Neural cell (in vitro differentiated cells): ENCODE measurements at regions not wholly inside any gene's neighbourhood (a gene's known extent, or its start where the extent isn't known, plus 50 kb on each side); places are given as distances from the start of the nearest gene placed in this dataset.

Experiments
- H2AFZ ChIP-seq: fragments of 200-600, 300-800 bp; sonication (generic), shearing (Covaris generic); 2 replicates; pipeline ENCODE4 v1.6.0; 2014; ENCODE audit warnings: low read depth, mild to moderate bottlenecking, antibody characterized with exemption, low read length, moderate library complexity
- H3F3A ChIP-seq: fragments of 200-600 bp; shearing (Covaris generic); 2 replicates; pipeline ENCODE4 v1.6.1; 2016; ENCODE audit warnings: mild to moderate bottlenecking, moderate library complexity, mixed read lengths, antibody characterized with exemption, low read length; ENCODE audit not compliant: insufficient read depth, poor library complexity, severe bottlenecking
- H3K27ac ChIP-seq: fragments of 200-600, 300-800 bp; sonication (generic), shearing (Covaris generic); 2 replicates; pipeline ENCODE4 v1.5.1; 2014; ENCODE audit warnings: mild to moderate bottlenecking, low read length, moderate library complexity
- H3K27me3 ChIP-seq: fragments of 300-800, 200-600 bp; sonication (generic), shearing (Covaris generic); 2 replicates; pipeline ENCODE4 v1.6.0; 2014; ENCODE audit warnings: mild to moderate bottlenecking, low read depth, low read length, moderate library complexity; ENCODE audit not compliant: insufficient read depth
- H3K36me3 ChIP-seq: fragments of 300-800, 200-600 bp; sonication (generic), shearing (Covaris generic); 2 replicates; pipeline ENCODE4 v1.5.1; 2014; ENCODE audit warnings: mild to moderate bottlenecking, antibody characterized with exemption, low read length, moderate library complexity; ENCODE audit not compliant: insufficient read depth
- H3K4me2 ChIP-seq: fragments of 300-800, 200-600 bp; sonication (generic), shearing (Covaris generic); 2 replicates; pipeline ENCODE4 v1.6.0; 2014; ENCODE audit warnings: mild to moderate bottlenecking, low read length
- H3K4me3 ChIP-seq: fragments of 300-800, 200-600 bp; sonication (generic), shearing (Covaris generic); 2 replicates; pipeline ENCODE4 v1.5.1; 2014; ENCODE audit warnings: mild to moderate bottlenecking, low read length, moderate library complexity
- H3K79me2 ChIP-seq: fragments of 200-600 bp; shearing (Covaris generic); replicated peaks from 2 replicates; pipeline ENCODE4 v1.6.0; 2014; ENCODE audit warnings: mild to moderate bottlenecking, low read length, moderate library complexity; ENCODE audit not compliant: insufficient read depth
- H3K9ac ChIP-seq: fragments of 300-800, 200-600 bp; sonication (generic), shearing (Covaris generic); 2 replicates; pipeline ENCODE4 v1.6.1; 2016; ENCODE audit warnings: mild to moderate bottlenecking, low read length, mixed read lengths
- H3K9me2 ChIP-seq: fragments of 200-600 bp; shearing (Covaris generic); 2 replicates; pipeline ENCODE4 v1.6.1; 2016; ENCODE audit warnings: mild to moderate bottlenecking, low read length, mixed read lengths; ENCODE audit not compliant: insufficient read depth
- H3K9me3 ChIP-seq: fragments of 200-600, 300-800 bp; sonication (generic), shearing (Covaris generic); 2 replicates; pipeline ENCODE4 v1.6.1; 2016; ENCODE audit warnings: mild to moderate bottlenecking, mixed run types, low read length, moderate library complexity, mixed read lengths
- H4K20me1 ChIP-seq: fragments of 200-600 bp; shearing (Covaris generic); 2 replicates; pipeline ENCODE4 v1.6.1; 2016; ENCODE audit warnings: mild to moderate bottlenecking, mixed run types; ENCODE audit not compliant: insufficient read depth
- EP300 ChIP-seq: fragments of 450-650 bp; conservative IDR thresholded peaks from 2 replicates; pipeline ENCODE4 v1.6.1; 2014; ENCODE audit warnings: antibody characterized with exemption, mild to moderate bottlenecking, moderate library complexity; ENCODE audit not compliant: poor library complexity, severe bottlenecking
- EZH2 ChIP-seq: fragments of 200-600, 300-800 bp; shearing (Covaris generic), sonication (generic); IDR thresholded peaks from 2 replicates; pipeline ENCODE4 v1.6.1; 2014; ENCODE audit warnings: antibody characterized with exemption, low read length, borderline replicate concordance, mild to moderate bottlenecking; ENCODE audit not compliant: insufficient read depth, poor library complexity, severe bottlenecking
- MXI1 ChIP-seq: fragments of 450-650 bp; conservative IDR thresholded peaks from 2 replicates; pipeline ENCODE4 v1.6.1; 2014; ENCODE audit warnings: antibody characterized with exemption, mild to moderate bottlenecking; ENCODE audit not compliant: poor library complexity, severe bottlenecking
- POLR2AphosphoS5 ChIP-seq: IDR thresholded peaks from 2 replicates; pipeline ENCODE4 v1.6.1; 2012
- RAD21 ChIP-seq: fragments of 450-650 bp; conservative IDR thresholded peaks from 2 replicates; pipeline ENCODE4 v1.6.1; 2014; ENCODE audit warnings: antibody characterized with exemption, mild to moderate bottlenecking, moderate library complexity
- SMC3 ChIP-seq: fragments of 450-650 bp; conservative IDR thresholded peaks from 2 replicates; pipeline ENCODE4 v1.6.1; 2014; ENCODE audit warnings: antibody characterized with exemption, mild to moderate bottlenecking, moderate library complexity; ENCODE audit not compliant: poor library complexity
- TAF1 ChIP-seq: IDR thresholded peaks from 2 replicates; pipeline ENCODE4 v1.6.1; 2012; ENCODE audit warnings: low read depth
- TF ChIP-seq, protein P1 (sequence below): fragments of 450-650 bp; IDR thresholded peaks from 2 replicates; pipeline ENCODE4 v1.5.1; 2014; ENCODE audit warnings: antibody characterized with exemption, mild to moderate bottlenecking, moderate library complexity; ENCODE audit not compliant: poor library complexity, severe bottlenecking
- TF ChIP-seq, protein P2 (sequence below): IDR thresholded peaks from 2 replicates; pipeline ENCODE4 v1.6.1; 2012; ENCODE audit warnings: borderline replicate concordance

DNA sequence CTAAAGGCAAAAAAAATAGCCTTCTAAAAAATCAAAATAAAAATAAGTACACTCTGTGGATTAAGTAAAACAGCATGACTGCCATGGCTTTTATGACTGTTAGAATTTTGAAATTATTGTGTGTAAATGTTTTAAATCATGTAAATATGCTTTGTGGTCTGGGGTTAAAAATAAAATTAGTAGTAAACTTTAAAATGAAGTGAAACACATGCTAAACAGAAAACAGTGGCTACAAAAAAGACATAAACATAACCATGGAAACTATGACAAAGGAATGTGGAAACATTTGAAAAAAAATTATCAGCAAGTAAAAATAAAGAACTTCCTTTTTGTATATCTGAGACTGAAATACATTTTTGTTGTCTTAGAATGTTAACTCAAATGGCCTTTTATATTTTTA is 134.5 kb upstream of the SPEF2 start:
- TF ChIP-seq EZH2 (no peak), RAD21 (no peak)
- TF ChIP-seq, protein P1, sequence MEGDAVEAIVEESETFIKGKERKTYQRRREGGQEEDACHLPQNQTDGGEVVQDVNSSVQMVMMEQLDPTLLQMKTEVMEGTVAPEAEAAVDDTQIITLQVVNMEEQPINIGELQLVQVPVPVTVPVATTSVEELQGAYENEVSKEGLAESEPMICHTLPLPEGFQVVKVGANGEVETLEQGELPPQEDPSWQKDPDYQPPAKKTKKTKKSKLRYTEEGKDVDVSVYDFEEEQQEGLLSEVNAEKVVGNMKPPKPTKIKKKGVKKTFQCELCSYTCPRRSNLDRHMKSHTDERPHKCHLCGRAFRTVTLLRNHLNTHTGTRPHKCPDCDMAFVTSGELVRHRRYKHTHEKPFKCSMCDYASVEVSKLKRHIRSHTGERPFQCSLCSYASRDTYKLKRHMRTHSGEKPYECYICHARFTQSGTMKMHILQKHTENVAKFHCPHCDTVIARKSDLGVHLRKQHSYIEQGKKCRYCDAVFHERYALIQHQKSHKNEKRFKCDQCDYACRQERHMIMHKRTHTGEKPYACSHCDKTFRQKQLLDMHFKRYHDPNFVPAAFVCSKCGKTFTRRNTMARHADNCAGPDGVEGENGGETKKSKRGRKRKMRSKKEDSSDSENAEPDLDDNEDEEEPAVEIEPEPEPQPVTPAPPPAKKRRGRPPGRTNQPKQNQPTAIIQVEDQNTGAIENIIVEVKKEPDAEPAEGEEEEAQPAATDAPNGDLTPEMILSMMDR, result no peak
- Histone ChIP-seq H3K27me3 (no peaks in the 10 kb centered on the region), H4K20me1 (no peaks in the 10 kb centered on the region), H3F3A (no peaks in the 10 kb centered on the region), H2AFZ (no peak overlapping the region), H3K4me2 (no peak overlapping the region), H3K4me3 (no peak overlapping the region), H3K27ac (no peak overlapping the region), H3K36me3 (no peaks in the 10 kb centered on the region), H3K9me3 (no peaks in the 10 kb centered on the region), H3K9me2 (no peaks in the 10 kb centered on the region), H3K9ac (no peak overlapping the region), H3K79me2 (no peaks in the 10 kb centered on the region)

DNA sequence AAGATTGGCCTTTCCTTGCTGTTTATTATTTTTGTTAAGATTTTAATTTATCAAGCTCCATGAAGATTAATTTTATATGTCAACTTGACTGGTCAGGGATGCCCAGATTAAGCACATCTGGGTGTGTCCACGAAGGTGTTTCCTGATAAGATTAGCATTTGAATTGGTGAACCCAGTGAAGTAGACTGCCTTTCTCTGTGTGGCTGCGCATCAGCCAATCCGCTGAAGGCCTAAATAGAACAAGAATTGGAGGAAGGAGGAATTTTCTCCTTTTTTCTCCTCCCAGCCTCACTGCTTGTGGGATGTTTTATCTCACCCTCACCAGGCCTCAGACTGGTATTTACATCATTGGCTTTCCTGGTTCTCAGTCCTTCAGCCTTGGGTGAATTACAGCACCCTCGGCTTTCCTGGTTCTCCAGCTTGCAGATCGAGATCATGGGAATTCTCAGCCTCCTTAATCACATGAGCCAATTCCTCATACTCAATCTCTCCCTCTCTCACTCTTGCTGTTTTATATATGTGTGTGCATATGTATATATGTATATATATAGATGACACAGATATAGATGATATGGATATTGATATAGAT is 135.4 kb upstream of the SPEF2 start:
- Histone ChIP-seq H3K9me3 (no peaks in the 10 kb centered on the region), H3K9me2 (no peaks in the 10 kb centered on the region), H4K20me1 (no peaks in the 10 kb centered on the region), H3K27ac (no peak overlapping the region), H3K27me3 (no peaks in the 10 kb centered on the region), H3K36me3 (no peaks in the 10 kb centered on the region), H3K9ac (no peak overlapping the region), H2AFZ (no peak overlapping the region), H3K4me3 (no peak overlapping the region), H3F3A (no peaks in the 10 kb centered on the region), H3K4me2 (no peak overlapping the region), H3K79me2 (no peaks in the 10 kb centered on the region)
- TF ChIP-seq, protein P1, result no peak
- TF ChIP-seq POLR2AphosphoS5 (no peak), MXI1 (no peak), SMC3 (no peak)

DNA sequence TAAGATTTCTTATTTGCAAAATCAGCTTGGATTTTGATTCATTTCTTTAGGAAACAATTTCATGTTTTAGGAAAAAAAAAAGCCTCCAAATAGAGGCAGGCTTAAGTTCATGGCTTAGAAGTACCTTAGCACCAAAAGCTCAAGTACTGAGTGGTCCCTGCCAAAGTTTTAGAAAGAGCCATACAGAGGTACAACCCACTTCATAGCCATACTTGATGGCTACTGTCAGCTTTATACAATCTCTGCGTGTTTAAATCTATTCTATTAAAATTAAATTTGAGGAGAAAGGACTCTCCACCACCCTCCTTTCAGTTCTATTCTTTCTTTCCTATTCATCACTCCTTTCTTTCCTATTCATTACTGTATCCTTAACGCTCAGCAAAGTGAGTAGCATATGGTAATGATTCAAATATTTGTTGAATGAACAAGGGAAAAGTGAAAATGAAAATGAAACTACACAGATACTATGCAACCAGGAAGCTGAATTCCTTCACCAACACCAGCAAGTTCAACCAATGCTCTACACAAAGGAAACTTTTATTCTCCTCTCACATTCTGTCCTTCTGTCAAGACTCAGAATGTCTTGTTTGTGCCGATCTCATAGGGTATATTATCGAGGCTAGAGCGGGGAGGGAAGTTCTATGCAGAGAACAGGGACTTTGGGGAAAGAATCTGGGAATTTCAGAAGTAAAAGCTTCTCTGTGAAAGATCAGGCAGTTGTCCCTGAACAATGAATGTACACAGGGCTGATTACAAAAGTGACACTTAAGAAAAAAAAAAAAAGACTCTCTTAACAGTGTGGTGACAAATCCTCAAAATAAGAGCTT is 138.6 kb upstream of the SPEF2 start:
- Histone ChIP-seq H3K9me3 (no peaks in the 10 kb centered on the region), H3K79me2 (no peaks in the 10 kb centered on the region), H3K9me2 (no peaks in the 10 kb centered on the region), H3K27ac (no peak overlapping the region), H3K27me3 (no peaks in the 10 kb centered on the region), H3K36me3 (no peaks in the 10 kb centered on the region), H3F3A (no peaks in the 10 kb centered on the region), H2AFZ (no peak overlapping the region), H3K4me3 (no peak overlapping the region), H4K20me1 (no peaks in the 10 kb centered on the region), H3K9ac (no peak overlapping the region), H3K4me2 (no peak overlapping the region)
- no peak for TF ChIP-seq EZH2
- no peak for TF ChIP-seq TAF1
- TF ChIP-seq, protein P1, result no peak
- no peak for TF ChIP-seq POLR2AphosphoS5
- TF ChIP-seq, protein P2, sequence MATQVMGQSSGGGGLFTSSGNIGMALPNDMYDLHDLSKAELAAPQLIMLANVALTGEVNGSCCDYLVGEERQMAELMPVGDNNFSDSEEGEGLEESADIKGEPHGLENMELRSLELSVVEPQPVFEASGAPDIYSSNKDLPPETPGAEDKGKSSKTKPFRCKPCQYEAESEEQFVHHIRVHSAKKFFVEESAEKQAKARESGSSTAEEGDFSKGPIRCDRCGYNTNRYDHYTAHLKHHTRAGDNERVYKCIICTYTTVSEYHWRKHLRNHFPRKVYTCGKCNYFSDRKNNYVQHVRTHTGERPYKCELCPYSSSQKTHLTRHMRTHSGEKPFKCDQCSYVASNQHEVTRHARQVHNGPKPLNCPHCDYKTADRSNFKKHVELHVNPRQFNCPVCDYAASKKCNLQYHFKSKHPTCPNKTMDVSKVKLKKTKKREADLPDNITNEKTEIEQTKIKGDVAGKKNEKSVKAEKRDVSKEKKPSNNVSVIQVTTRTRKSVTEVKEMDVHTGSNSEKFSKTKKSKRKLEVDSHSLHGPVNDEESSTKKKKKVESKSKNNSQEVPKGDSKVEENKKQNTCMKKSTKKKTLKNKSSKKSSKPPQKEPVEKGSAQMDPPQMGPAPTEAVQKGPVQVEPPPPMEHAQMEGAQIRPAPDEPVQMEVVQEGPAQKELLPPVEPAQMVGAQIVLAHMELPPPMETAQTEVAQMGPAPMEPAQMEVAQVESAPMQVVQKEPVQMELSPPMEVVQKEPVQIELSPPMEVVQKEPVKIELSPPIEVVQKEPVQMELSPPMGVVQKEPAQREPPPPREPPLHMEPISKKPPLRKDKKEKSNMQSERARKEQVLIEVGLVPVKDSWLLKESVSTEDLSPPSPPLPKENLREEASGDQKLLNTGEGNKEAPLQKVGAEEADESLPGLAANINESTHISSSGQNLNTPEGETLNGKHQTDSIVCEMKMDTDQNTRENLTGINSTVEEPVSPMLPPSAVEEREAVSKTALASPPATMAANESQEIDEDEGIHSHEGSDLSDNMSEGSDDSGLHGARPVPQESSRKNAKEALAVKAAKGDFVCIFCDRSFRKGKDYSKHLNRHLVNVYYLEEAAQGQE, result no peak
- no peak for TF ChIP-seq RAD21
- no peak for TF ChIP-seq SMC3
- no peak for TF ChIP-seq MXI1
- TF ChIP-seq EP300, result no peak
